CD4-positive, alpha-beta T cell (primary cell): ENCODE measurements at regions not wholly inside any gene's neighbourhood (a gene's known extent, or its start where the extent isn't known, plus 50 kb on each side); places are given as distances from the start of the nearest gene placed in this dataset.

ENCODE experiments used
- ATAC-seq: fragments of 200-7000 bp; cut with Tn5 transposase; one replicate; pipeline ENCODE4 v1.10.0; 2022; ENCODE audit warnings: mild to moderate bottlenecking; ENCODE audit not compliant: poor library complexity
- CTCF ChIA-PET: fragments of 350-600 bp; sonication (Branson Sonifier 250); formaldehyde crosslinking; loops from one replicate; lab custom pipeline; 2021; ENCODE audit warnings: antibody characterized with exemption, inconsistent platforms; lab: Charles Lee
- POLR2A ChIA-PET: fragments of 350-600 bp; sonication (Branson Sonifier 250); formaldehyde crosslinking; loops from one replicate; lab custom pipeline; 2021; ENCODE audit warnings: antibody characterized with exemption, inconsistent platforms; lab: Charles Lee
- DNase-seq, 14 experiments: peaks; one replicate each; pipeline ENCODE4 v3.0.0-alpha.2; 2013 to 2020; ENCODE audit warnings: mixed read lengths in 2 of 14
- H3K27ac ChIP-seq, 2 donors: one replicate each; pipeline versions ENCODE4 v1.5.1 to v1.7.0; 2013; ENCODE audit warnings: low read length in 2 of 2, low read depth in 1 of 2, mild to moderate bottlenecking in 1 of 2
- H3K27me3 ChIP-seq, 2 experiments: 1 replicate in 1 of 2; 2 replicates in 1 of 2; pipeline versions ENCODE4 v1.6.1 to v1.7.0; 2013; ENCODE audit warnings: low read length in 2 of 2, control low read depth in 1 of 2, mild to moderate bottlenecking in 1 of 2, moderate library complexity in 1 of 2; ENCODE audit not compliant: insufficient read depth in 2 of 2, control insufficient read depth in 1 of 2
- H3K36me3 ChIP-seq: one replicate; pipeline ENCODE4 v1.6.1; 2013; ENCODE audit warnings: low read length, control low read depth; ENCODE audit not compliant: insufficient read depth
- H3K4me1 ChIP-seq: one replicate; pipeline ENCODE4 v1.6.1; 2013; ENCODE audit warnings: low read length, control low read depth; ENCODE audit not compliant: insufficient read depth
- H3K4me3 ChIP-seq: one replicate; pipeline ENCODE4 v1.5.1; 2013; ENCODE audit warnings: mild to moderate bottlenecking, low read length, moderate library complexity
- H3K9me3 ChIP-seq, 2 experiments: 1 replicate in 1 of 2; 2 replicates in 1 of 2; pipeline versions ENCODE4 v1.6.1 to v1.7.0; 2013; ENCODE audit warnings: low read length in 2 of 2, mild to moderate bottlenecking in 2 of 2, control low read depth in 1 of 2, moderate library complexity in 1 of 2; ENCODE audit not compliant: control insufficient read depth in 1 of 2, insufficient read depth in 1 of 2
- H3K27ac Mint-ChIP-seq: one replicate; pipeline ENCODE4 v1.8.0; 2020; ENCODE audit warnings: mixed read lengths
- H3K27me3 Mint-ChIP-seq: one replicate; pipeline ENCODE4 v1.8.0; 2021; ENCODE audit warnings: mixed read lengths
- H3K36me3 Mint-ChIP-seq: one replicate; pipeline ENCODE4 v1.8.0; 2021; ENCODE audit warnings: low read depth, mixed read lengths
- H3K4me1 Mint-ChIP-seq: one replicate; pipeline ENCODE4 v1.8.0; 2021; ENCODE audit warnings: low read depth, mixed read lengths
- H3K4me3 Mint-ChIP-seq: one replicate; pipeline ENCODE4 v1.8.0; 2020; ENCODE audit warnings: mild to moderate bottlenecking, mixed read lengths
- H3K9me3 Mint-ChIP-seq: one replicate; pipeline ENCODE4 v1.8.0; 2020; ENCODE audit warnings: mixed read lengths
- CTCF ChIP-seq: fragments of 200-600 bp; IDR thresholded peaks from one replicate; pipeline ENCODE4 v1.8.0; 2022; ENCODE audit warnings: antibody characterized with exemption, mild to moderate bottlenecking
- intact Hi-C, 2 experiments: fragments of 100-400 bp; cut with DNase I in 1 of 2; cut with micrococcal nuclease in 1 of 2; formaldehyde crosslinking; loops; one replicate each; pipeline versions ENCODE4 v1.15.1 to v1.9.0; 2023 to 2025; cut with DNase I, micrococcal nuclease

- Mint-ChIP-seq H3K9me3 (no peaks in the 10 kb centered on the region), H3K4me1 (no peaks in the 10 kb centered on the region), H3K36me3 (no peaks in the 10 kb centered on the region), H3K27me3 (peaks cover 21% of the 10 kb centered on the region), H3K4me3 (no peak overlapping the region), H3K27ac (no peak overlapping the region)
- no peak for TF ChIP-seq CTCF
- Histone ChIP-seq H3K36me3 (no peaks in the 10 kb centered on the region), H3K4me3 (no peak overlapping the region), H3K27ac (no peak overlapping the region), H3K27me3 (peaks cover 5 to 7% of the 10 kb centered on the region in 2 experiments), H3K4me1 (no peaks in the 10 kb centered on the region), H3K9me3 (no peaks in the 10 kb centered on the region)
- ChIA-PET POLR2A (no interaction called here), CTCF (no interaction called here)
- DNase-seq (no peak), ATAC-seq (no peak)
- intact Hi-C loops, result no loop called here
Measured at GRCh38 chr11:32265911-32266310, 169.4 kb downstream of the WT1 start.

- Mint-ChIP-seq H3K27me3 (peaks cover 16% of the 10 kb centered on the region), H3K4me1 (no peaks in the 10 kb centered on the region), H3K4me3 (no peak overlapping the region), H3K9me3 (no peaks in the 10 kb centered on the region), H3K36me3 (no peaks in the 10 kb centered on the region), H3K27ac (no peak overlapping the region)
- H3K36me3 ChIP-seq, result no peaks in the 10 kb centered on the region
- H3K9me3 ChIP-seq, result no peaks in the 10 kb centered on the region
- no peak for TF ChIP-seq CTCF
- H3K27ac ChIP-seq, result no peak overlapping the region
- peaks cover 5 to 7% of the 10 kb centered on the region in 2 experiments for H3K27me3 ChIP-seq
- no peak overlapping the region for H3K4me3 ChIP-seq
- POLR2A ChIA-PET, result no interaction called here
- CTCF ChIA-PET, result no interaction called here
- ATAC-seq (no peak), DNase-seq (no peak)
- no peaks in the 10 kb centered on the region for H3K4me1 ChIP-seq
- intact Hi-C loops, result no loop called here
Measured at GRCh38 chr11:32266601-32267000, 168.7 kb downstream of the WT1 start.

GRCh38 chr11:32267679-32268187 is 167.6 kb downstream of the WT1 start:
- Histone ChIP-seq H3K36me3 (no peaks in the 10 kb centered on the region), H3K27me3 (peaks cover 0 to 3% of the 10 kb centered on the region in 2 experiments), H3K4me1 (no peaks in the 10 kb centered on the region), H3K9me3 (no peaks in the 10 kb centered on the region), H3K4me3 (no peak overlapping the region), H3K27ac (no peak overlapping the region)
- ChIA-PET CTCF (no interaction called here), POLR2A (no interaction called here)
- peaks cover 8% of the 10 kb centered on the region for H3K27me3 Mint-ChIP-seq
- no peak overlapping the region for H3K27ac Mint-ChIP-seq
- no peak overlapping the region for H3K4me3 Mint-ChIP-seq
- no peak for DNase-seq
- no peaks in the 10 kb centered on the region for H3K36me3 Mint-ChIP-seq
- H3K4me1 Mint-ChIP-seq, result no peaks in the 10 kb centered on the region
- H3K9me3 Mint-ChIP-seq, result no peaks in the 10 kb centered on the region
- ATAC-seq, result no peak
- intact Hi-C loops, result no loop called here
- TF ChIP-seq CTCF, result no peak
